ENCODE measurements at regions not wholly inside any gene's neighbourhood (a gene's known extent, or its start where the extent isn't known, plus 50 kb on each side); places are given as distances from the start of the nearest gene placed in this dataset.

GRCh38 chr2:2568411-2568810 is 237.3 kb upstream of the MYT1L start (continued):
- TF ChIP-seq REST (IDR thresholded peaks at IDR 0.05; ENCODE audit: low read depth) (no peak), RAD21 (IDR thresholded peaks at IDR 0.05; ENCODE audit: low read depth) (no peak), POLR2A (IDR thresholded peaks at IDR 0.05; ENCODE audit: borderline replicate concordance, extremely low read depth, insufficient read depth, insufficient read length) (no peak), ATF3 (IDR thresholded peaks at IDR 0.05) (no peak)

- TF ChIP-seq EZH2phosphoT487 (IDR thresholded peaks at IDR 0.05; ENCODE audit: borderline replicate concordance), result no peak
- TF ChIP-seq RAD21 (IDR thresholded peaks at IDR 0.05; ENCODE audit: low read depth), result no peak
- TF ChIP-seq MAX (IDR thresholded peaks at IDR 0.05), result no peak
- Histone ChIP-seq H2AFZ (ENCODE audit: low read depth, low read length, poor library complexity, severe bottlenecking) (no peak overlapping the region), H3K27me3 (ENCODE audit: insufficient read depth, low read length) (no peaks in the 10 kb centered on the region), H3K4me2 (ENCODE audit: low read length) (no peak overlapping the region), H3K9ac (ENCODE audit: low read length) (no peak overlapping the region), H3K36me3 (ENCODE audit: control insufficient read depth in 1 of 2, insufficient read depth in 2 of 2, low read length in 2 of 2) (no peaks in the 10 kb centered on the region), H3K4me1 (ENCODE audit: control insufficient read depth in 1 of 2, insufficient read depth in 2 of 2, low read length in 2 of 2) (no peaks in the 10 kb centered on the region), H4K20me1 (ENCODE audit: insufficient read depth) (no peaks in the 10 kb centered on the region), H3K4me3 (replicated peaks in 1 of 2; ENCODE audit: low read depth in 1 of 2, low read length in 2 of 2) (no peak overlapping the region), H3K79me2 (ENCODE audit: insufficient read depth, low read length) (no peaks in the 10 kb centered on the region), H3K9me3 (ENCODE audit: control insufficient read depth in 1 of 2, insufficient read depth in 1 of 2, low read depth in 1 of 2, low read length in 2 of 2) (peaks cover 2 to 5% of the 10 kb centered on the region in 2 experiments; a peak in 2 of 4 replicates), H3K27ac (ENCODE audit: low read depth, low read length) (no peak overlapping the region), H3K9me2 (ENCODE audit: insufficient read depth) (no peaks in the 10 kb centered on the region)
- RAD21 ChIA-PET (ENCODE audit: low non-redundant PET in 1 of 2, low total read pairs in 2 of 2, uncharacterized antibody in 2 of 2, unreplicated experiment in 2 of 2), result no interaction called here
- ATAC-seq (no peak), DNase-seq (ENCODE audit: low read depth, low spot score) (no peak)
- POLR2A ChIA-PET, result no interaction called here
- no TSS peak for BruUV-seq (replicated peaks)
- CTCF ChIA-PET, result no interaction called here
- intact Hi-C loops (cut with micrococcal nuclease), result no loop called here
These were observed 236.7 kb upstream of the MYT1L start for GRCh38 chr2:2567776-2568175.

Data from HCT116 (cell line).